GM13976 (cell line): ENCODE measurements at regions not wholly inside any gene's neighbourhood (a gene's known extent, or its start where the extent isn't known, plus 50 kb on each side); places are given as distances from the start of the nearest gene placed in this dataset.

Source experiments
- DNase-seq: peaks from one replicate; pipeline ENCODE4 v3.0.0; 2012; ENCODE audit warnings: low spot score
- in situ Hi-C: fragments of 300-500 bp; cut with MboI; formaldehyde crosslinking; loops from one replicate; pipeline ENCODE4 v1.12.0; 2022; ENCODE audit warnings: low sequenced_read_pairs, mixed read lengths, inconsistent platforms; ENCODE audit not compliant: unreplicated experiment
- TF ChIP-seq, protein P1 (sequence below): IDR thresholded peaks from 2 replicates; pipeline ENCODE4 v1.5.1; 2012; ENCODE audit warnings: borderline replicate concordance, mild to moderate bottlenecking; ENCODE audit not compliant: insufficient read depth; ENCODE audit errors: extremely low read depth, missing control alignments, control extremely low read depth

DNA sequence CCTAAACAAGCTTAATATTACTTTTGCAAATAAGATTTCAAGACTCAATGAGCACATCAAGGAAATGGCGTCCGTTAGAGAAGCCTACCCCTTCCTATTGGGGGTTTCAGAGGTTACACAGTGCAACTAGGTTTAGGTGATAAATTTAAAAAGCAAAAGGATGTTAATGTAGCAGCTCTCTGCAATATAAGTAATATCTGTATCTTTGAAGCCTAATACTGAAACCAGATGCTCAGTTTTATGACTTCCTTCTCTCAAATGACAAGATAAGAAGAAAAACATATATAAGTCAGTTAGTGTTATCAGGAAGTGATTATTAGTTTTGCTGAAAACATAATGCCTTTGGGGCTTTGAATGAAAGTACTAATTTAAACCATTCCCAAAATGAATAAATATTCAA, 54.3 kb upstream of the MED13 start:
- in situ Hi-C loops = no loop called here
- DNase-seq = peak; percentile 59
- TF ChIP-seq, protein P1, sequence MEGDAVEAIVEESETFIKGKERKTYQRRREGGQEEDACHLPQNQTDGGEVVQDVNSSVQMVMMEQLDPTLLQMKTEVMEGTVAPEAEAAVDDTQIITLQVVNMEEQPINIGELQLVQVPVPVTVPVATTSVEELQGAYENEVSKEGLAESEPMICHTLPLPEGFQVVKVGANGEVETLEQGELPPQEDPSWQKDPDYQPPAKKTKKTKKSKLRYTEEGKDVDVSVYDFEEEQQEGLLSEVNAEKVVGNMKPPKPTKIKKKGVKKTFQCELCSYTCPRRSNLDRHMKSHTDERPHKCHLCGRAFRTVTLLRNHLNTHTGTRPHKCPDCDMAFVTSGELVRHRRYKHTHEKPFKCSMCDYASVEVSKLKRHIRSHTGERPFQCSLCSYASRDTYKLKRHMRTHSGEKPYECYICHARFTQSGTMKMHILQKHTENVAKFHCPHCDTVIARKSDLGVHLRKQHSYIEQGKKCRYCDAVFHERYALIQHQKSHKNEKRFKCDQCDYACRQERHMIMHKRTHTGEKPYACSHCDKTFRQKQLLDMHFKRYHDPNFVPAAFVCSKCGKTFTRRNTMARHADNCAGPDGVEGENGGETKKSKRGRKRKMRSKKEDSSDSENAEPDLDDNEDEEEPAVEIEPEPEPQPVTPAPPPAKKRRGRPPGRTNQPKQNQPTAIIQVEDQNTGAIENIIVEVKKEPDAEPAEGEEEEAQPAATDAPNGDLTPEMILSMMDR = no peak
